ENCODE measurements at regions not wholly inside any gene's neighbourhood (a gene's known extent, or its start where the extent isn't known, plus 50 kb on each side); places are given as distances from the start of the nearest gene placed in this dataset.
"Not testable (repeated sequence)": the region's sequence is repeated elsewhere in the genome, so short reads cannot be mapped to it uniquely, and the experiment has no call there.

DNA sequence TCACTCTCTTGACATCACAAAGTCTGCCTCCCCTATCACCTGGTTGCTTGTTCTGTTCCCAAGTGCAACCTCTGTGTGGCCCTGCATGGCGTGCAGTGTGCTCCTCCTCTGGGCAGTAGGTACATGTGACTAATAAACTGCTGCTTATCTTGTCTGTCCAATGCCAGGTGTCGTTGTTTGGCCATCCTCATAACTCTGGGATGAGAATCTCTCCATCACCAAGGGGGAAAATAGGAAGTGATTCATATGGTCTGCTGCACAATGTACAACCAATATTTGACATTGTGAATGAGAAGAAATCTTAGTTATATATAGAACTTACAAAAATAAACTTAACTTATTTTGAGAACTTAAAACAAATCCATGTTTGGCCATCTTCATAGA is 135.2 kb downstream of the INHBA start:
- in situ Hi-C loops (cut with MboI; ENCODE audit: low sequenced_read_pairs, unreplicated experiment) = no loop called here
- TF ChIP-seq, protein P1, sequence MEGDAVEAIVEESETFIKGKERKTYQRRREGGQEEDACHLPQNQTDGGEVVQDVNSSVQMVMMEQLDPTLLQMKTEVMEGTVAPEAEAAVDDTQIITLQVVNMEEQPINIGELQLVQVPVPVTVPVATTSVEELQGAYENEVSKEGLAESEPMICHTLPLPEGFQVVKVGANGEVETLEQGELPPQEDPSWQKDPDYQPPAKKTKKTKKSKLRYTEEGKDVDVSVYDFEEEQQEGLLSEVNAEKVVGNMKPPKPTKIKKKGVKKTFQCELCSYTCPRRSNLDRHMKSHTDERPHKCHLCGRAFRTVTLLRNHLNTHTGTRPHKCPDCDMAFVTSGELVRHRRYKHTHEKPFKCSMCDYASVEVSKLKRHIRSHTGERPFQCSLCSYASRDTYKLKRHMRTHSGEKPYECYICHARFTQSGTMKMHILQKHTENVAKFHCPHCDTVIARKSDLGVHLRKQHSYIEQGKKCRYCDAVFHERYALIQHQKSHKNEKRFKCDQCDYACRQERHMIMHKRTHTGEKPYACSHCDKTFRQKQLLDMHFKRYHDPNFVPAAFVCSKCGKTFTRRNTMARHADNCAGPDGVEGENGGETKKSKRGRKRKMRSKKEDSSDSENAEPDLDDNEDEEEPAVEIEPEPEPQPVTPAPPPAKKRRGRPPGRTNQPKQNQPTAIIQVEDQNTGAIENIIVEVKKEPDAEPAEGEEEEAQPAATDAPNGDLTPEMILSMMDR (IDR thresholded peaks at IDR 0.05; ENCODE audit: borderline replicate concordance, control extremely low read depth, extremely low read depth, insufficient read depth, missing control alignments) = no peak
- DNase-seq (ENCODE audit: low spot score) = no peak

DNA sequence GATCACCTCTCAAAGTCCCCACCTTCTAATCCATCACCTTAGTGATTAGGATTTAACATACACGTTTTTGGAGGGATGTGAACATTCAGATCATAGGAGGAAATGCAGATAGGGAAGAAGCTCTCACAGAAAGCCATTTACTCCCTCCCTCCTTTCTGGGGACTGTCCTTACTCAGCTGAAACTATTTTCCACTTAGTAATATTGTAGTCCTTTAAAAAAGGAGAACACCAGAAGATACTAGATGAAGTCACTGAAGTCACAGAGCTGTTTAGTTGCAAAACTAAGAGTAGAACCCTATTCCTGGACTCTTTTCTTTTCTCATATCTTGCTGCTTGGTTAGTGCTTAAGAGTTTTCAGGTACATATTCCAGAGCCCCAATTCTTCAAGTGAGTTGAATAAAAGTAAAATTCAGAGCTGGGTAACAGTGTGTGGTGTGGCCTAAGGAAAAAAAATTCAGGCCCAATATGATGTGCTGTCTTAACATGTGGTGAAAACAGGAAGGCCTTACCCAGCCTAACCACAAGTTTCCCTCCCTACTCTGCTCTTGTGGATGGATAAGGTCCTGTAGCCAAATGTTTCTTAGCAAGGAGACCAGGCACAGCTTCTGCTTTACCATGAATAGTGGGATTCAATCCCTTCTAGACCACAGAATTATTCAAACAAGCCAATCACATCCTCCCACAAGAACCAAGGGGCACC is 135.7 kb downstream of the INHBA start:
- no peak for DNase-seq (ENCODE audit: low spot score)
- in situ Hi-C loops (cut with MboI; ENCODE audit: low sequenced_read_pairs, unreplicated experiment) = no loop called here
- TF ChIP-seq, protein P1 (IDR thresholded peaks at IDR 0.05; ENCODE audit: borderline replicate concordance, control extremely low read depth, extremely low read depth, insufficient read depth, missing control alignments) = no peak

DNA sequence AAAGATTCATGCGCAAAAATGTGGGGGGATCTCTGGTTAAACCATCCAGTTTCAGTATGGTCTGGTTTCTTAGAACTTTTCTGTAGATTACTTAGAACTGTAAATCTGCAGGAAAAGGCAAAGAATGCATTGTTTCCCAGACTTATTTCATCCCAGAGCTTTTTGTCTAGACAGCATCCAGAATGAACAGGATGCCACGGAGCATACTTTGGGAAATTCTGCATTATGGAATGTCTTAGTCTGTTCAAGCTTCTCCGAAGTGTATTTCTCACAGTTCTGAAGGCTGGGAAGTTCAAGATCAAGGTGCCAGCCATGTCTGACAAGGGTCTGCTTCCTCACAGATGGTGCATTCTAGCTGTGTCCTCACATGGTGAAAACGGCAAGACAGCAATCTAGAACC is 136.3 kb downstream of the INHBA start:
- in situ Hi-C loops (cut with MboI; ENCODE audit: low sequenced_read_pairs, unreplicated experiment) = no loop called here
- TF ChIP-seq, protein P1 (IDR thresholded peaks at IDR 0.05; ENCODE audit: borderline replicate concordance, control extremely low read depth, extremely low read depth, insufficient read depth, missing control alignments) = no peak

GRCh38 chr7:41565655-41566054 is 137.2 kb downstream of the INHBA start:
- TF ChIP-seq, protein P1 (IDR thresholded peaks at IDR 0.05; ENCODE audit: borderline replicate concordance, control extremely low read depth, extremely low read depth, insufficient read depth, missing control alignments) = no peak
- no peak for DNase-seq (ENCODE audit: low spot score)
- in situ Hi-C loops (cut with MboI; ENCODE audit: low sequenced_read_pairs, unreplicated experiment) = no loop called here

More for the DNA sequence above, 136.3 kb downstream of the INHBA start:
- no peak for DNase-seq (ENCODE audit: low spot score)

DNA sequence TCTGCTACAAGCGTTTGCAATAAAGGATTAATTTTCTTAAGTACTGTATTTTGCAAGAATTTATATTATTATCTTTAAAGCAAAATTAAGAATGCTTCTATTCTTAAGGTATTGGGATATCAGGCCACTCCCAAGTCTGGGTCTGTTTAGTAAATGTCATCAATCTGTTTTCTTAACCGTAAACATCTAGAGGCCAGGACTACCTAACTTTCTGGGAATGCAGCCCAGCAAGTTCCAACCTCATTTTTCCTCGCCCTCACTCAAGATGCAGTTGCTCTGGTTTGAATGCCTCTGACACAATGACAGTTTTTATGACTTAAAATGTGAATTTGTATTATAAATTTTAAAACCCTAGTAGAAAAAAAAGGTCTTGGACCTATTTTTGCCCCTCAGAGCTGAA is 143.5 kb downstream of the INHBA start:
- in situ Hi-C loops (cut with MboI; ENCODE audit: low sequenced_read_pairs, unreplicated experiment) = no loop called here
- TF ChIP-seq, protein P1 (IDR thresholded peaks at IDR 0.05; ENCODE audit: borderline replicate concordance, control extremely low read depth, extremely low read depth, insufficient read depth, missing control alignments) = no peak
- no peak for DNase-seq (ENCODE audit: low spot score)

DNA sequence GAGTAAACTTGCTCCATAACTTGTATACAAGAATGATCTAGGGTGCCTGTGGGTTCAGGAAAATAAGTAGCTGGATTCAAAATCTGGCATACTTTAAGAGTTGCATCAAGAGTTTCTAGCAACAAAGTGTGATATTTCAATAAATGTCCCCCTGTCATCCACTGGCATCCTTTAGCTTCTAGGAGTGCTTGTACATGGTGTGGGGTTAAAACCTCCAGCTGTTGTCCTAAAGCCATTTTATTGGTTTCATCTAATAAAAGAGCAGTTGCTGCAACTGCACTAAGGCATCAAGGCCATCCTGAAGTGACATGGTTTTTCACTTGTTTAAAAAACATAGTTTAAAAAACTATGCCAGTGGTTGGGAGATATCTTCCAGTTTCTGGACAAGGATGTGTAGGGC is 148.4 kb downstream of the INHBA start:
- TF ChIP-seq, protein P1 (IDR thresholded peaks at IDR 0.05; ENCODE audit: borderline replicate concordance, control extremely low read depth, extremely low read depth, insufficient read depth, missing control alignments) = no peak
- DNase-seq (ENCODE audit: low spot score) = no peak
- in situ Hi-C loops (cut with MboI; ENCODE audit: low sequenced_read_pairs, unreplicated experiment) = no loop called here

DNA sequence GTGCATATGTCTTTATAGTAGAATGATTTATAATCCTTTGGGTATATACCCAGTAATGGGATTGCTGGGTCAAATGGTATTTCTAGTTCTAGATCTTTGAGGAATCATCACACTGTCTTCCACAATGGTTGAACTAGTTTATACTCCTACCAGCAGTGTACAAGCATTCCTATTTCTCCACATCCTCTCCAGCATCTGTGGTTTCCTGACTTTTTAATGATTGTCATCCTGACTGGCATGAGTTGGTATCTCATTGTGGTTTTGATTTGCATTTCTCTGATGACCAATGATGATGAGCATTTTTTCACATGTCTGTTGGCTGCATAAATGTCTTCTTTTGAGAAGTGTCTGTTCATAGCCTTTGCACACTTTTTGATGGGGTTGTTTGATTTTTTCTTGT is 152.8 kb downstream of the INHBA start:
- in situ Hi-C loops (cut with MboI; ENCODE audit: low sequenced_read_pairs, unreplicated experiment); DNase-seq (ENCODE audit: low spot score): not testable (repeated sequence)

All from GM13976 (cell line).